IMR-90 (cell line): ENCODE measurements at regions not wholly inside any gene's neighbourhood (a gene's known extent, or its start where the extent isn't known, plus 50 kb on each side); places are given as distances from the start of the nearest gene placed in this dataset.

Source experiments
- ATAC-seq: fragments of 200-7000 bp; cut with Tn5 transposase; 2 replicates; pipeline ENCODE4 v1.9.1; 2020; ENCODE audit warnings: low read depth, mild to moderate bottlenecking, moderate library complexity
- BruUV-seq: library from RNA; stranded (reverse); fragments of 400-500 nt; replicated peaks from 2 replicates; lab custom pipeline; 2021; lab: Mats Ljungman, UMichigan
- CTCF ChIA-PET: fragments of 300-600 bp; formaldehyde crosslinking; extraction: SDS; loops from one replicate; lab custom pipeline; 2021; ENCODE audit warnings: antibody characterized with exemption; lab: Yijun Ruan, JAX
- POLR2A ChIA-PET: fragments of 300-600 bp; sonication (Branson Sonifier 250); formaldehyde crosslinking; loops from one replicate; lab custom pipeline; 2022; ENCODE audit warnings: antibody characterized with exemption; ENCODE audit not compliant: unreplicated experiment; lab: Charles Lee
- DNase-seq: peaks from one replicate; pipeline ENCODE4 v3.0.0; 2013
- H2AFZ ChIP-seq: replicated peaks from 2 replicates; pipeline ENCODE3; 2013; ENCODE audit warnings: low read length, mild to moderate bottlenecking; ENCODE audit not compliant: poor library complexity
- H2AK5ac ChIP-seq: 2 replicates; pipeline ENCODE4 v1.6.1; 2013; ENCODE audit warnings: low read depth, low read length, inconsistent platforms
- H2AK9ac ChIP-seq: replicated peaks from 2 replicates; pipeline ENCODE3; 2013; ENCODE audit warnings: mild to moderate bottlenecking, low read depth, low read length, moderate library complexity; ENCODE audit not compliant: poor library complexity
- H2BK120ac ChIP-seq: 2 replicates; pipeline ENCODE4 v1.6.1; 2013; ENCODE audit warnings: low read depth, low read length, inconsistent platforms
- H2BK15ac ChIP-seq: 3 replicates; pipeline ENCODE4 v1.6.1; 2013; ENCODE audit warnings: low read depth, low read length, inconsistent platforms
- H2BK20ac ChIP-seq: 2 replicates; pipeline ENCODE4 v1.6.1; 2013; ENCODE audit warnings: low read depth, mild to moderate bottlenecking, inconsistent platforms, low read length, moderate library complexity
- H2BK5ac ChIP-seq: 2 replicates; pipeline ENCODE4 v1.6.1; 2013; ENCODE audit warnings: mild to moderate bottlenecking, low read depth, low read length, inconsistent platforms; ENCODE audit not compliant: poor library complexity, severe bottlenecking
- H3K14ac ChIP-seq: replicated peaks from 2 replicates; pipeline ENCODE4 v1.6.1; 2013; ENCODE audit warnings: low read depth, low read length, inconsistent platforms
- H3K18ac ChIP-seq: 2 replicates; pipeline ENCODE4 v1.6.1; 2013; ENCODE audit warnings: low read depth, low read length, control low read depth
- H3K23ac ChIP-seq: 2 replicates; pipeline ENCODE4 v1.6.1; 2013; ENCODE audit warnings: low read depth, low read length, inconsistent platforms
- H3K27ac ChIP-seq: 2 replicates; pipeline ENCODE4 v1.5.1; 2013; ENCODE audit warnings: mild to moderate bottlenecking, control low read depth, low read length; ENCODE audit not compliant: insufficient read depth
- H3K27me3 ChIP-seq: 2 replicates; pipeline ENCODE4 v1.6.1; 2013; ENCODE audit warnings: low read length; ENCODE audit not compliant: control insufficient read depth, insufficient read depth
- H3K36me3 ChIP-seq: 2 replicates; pipeline ENCODE4 v1.6.1; 2013; ENCODE audit warnings: low read length, mixed read lengths; ENCODE audit not compliant: control insufficient read depth, insufficient read depth
- H3K4ac ChIP-seq: 2 replicates; pipeline ENCODE4 v1.6.1; 2013; ENCODE audit warnings: low read depth, low read length, inconsistent platforms
- H3K4me1 ChIP-seq: 2 replicates; pipeline ENCODE4 v1.6.1; 2013; ENCODE audit warnings: low read length, mixed read lengths; ENCODE audit not compliant: control insufficient read depth, insufficient read depth
- H3K4me2 ChIP-seq: 2 replicates; pipeline ENCODE4 v1.6.1; 2013; ENCODE audit warnings: low read depth, mild to moderate bottlenecking, control low read depth, low read length, moderate library complexity
- H3K4me3 ChIP-seq: 2 replicates; pipeline ENCODE4 v1.5.1; 2013; ENCODE audit warnings: low read depth, mild to moderate bottlenecking, control low read depth, low read length, moderate library complexity; ENCODE audit not compliant: insufficient read depth
- H3K56ac ChIP-seq: 2 replicates; pipeline ENCODE4 v1.6.1; 2013; ENCODE audit warnings: low read length, inconsistent platforms; ENCODE audit not compliant: insufficient read depth; ENCODE audit errors: extremely low read depth
- H3K79me1 ChIP-seq, 2 experiments: 2 replicates each; pipeline ENCODE4 v1.6.1; 2013; ENCODE audit warnings: low read length in 2 of 2, inconsistent platforms in 1 of 2, low read depth in 1 of 2
- H3K9ac ChIP-seq: 2 replicates; pipeline ENCODE4 v1.6.1; 2013; ENCODE audit warnings: low read depth, low read length, control low read depth
- H3K9me1 ChIP-seq: 2 replicates; pipeline ENCODE4 v1.6.1; 2013; ENCODE audit warnings: low read length, inconsistent platforms; ENCODE audit not compliant: insufficient read depth
- H3K9me3 ChIP-seq: 2 replicates; pipeline ENCODE4 v1.6.1; 2013; ENCODE audit warnings: low read length; ENCODE audit not compliant: control insufficient read depth, insufficient read depth
- H4K20me1 ChIP-seq: 2 replicates; pipeline ENCODE4 v1.6.1; 2013; ENCODE audit warnings: low read length, inconsistent platforms; ENCODE audit not compliant: insufficient read depth
- H4K5ac ChIP-seq: 2 replicates; pipeline ENCODE4 v1.6.1; 2013; ENCODE audit warnings: mild to moderate bottlenecking, low read depth, low read length, control low read depth
- H4K8ac ChIP-seq, 2 experiments: 2 replicates each; pipeline ENCODE4 v1.6.1; 2013; ENCODE audit warnings: low read depth in 2 of 2, low read length in 2 of 2, control low read depth in 1 of 2, inconsistent platforms in 1 of 2
- H4K91ac ChIP-seq: 2 replicates; pipeline ENCODE4 v1.6.1; 2013; ENCODE audit warnings: low read depth, low read length, inconsistent platforms; ENCODE audit not compliant: insufficient read depth
- BHLHE40 ChIP-seq: fragments of 150-350 bp; IDR thresholded peaks from 2 replicates; pipeline ENCODE4 v1.6.1; 2016; ENCODE audit warnings: mild to moderate bottlenecking, low read depth, low read length
- CEBPB ChIP-seq: IDR thresholded peaks from 2 replicates; pipeline ENCODE4 v1.6.1; 2012; ENCODE audit warnings: low read depth, low read length, improper control_type of control experiment
- CHD1 ChIP-seq: IDR thresholded peaks from 2 replicates; pipeline ENCODE4 v1.6.1; 2012; ENCODE audit warnings: low read depth, low read length, improper control_type of control experiment
- CTCF ChIP-seq: conservative IDR thresholded peaks from 2 replicates; pipeline ENCODE4 v1.5.1; 2012; ENCODE audit warnings: mild to moderate bottlenecking, low read depth, low read length, improper control_type of control experiment
- ELK1 ChIP-seq: fragments of 150-350 bp; IDR thresholded peaks from 2 replicates; pipeline ENCODE4 v1.6.1; 2016; ENCODE audit warnings: low read depth, mild to moderate bottlenecking, low read length, moderate library complexity, borderline replicate concordance
- FOS ChIP-seq: fragments of 150-350 bp; IDR thresholded peaks from 2 replicates; pipeline ENCODE4 v1.6.1; 2016; ENCODE audit warnings: low read depth, low read length
- MAFK ChIP-seq: IDR thresholded peaks from 2 replicates; pipeline ENCODE4 v1.6.1; 2012; ENCODE audit warnings: low read depth, low read length, improper control_type of control experiment
- MAZ ChIP-seq: IDR thresholded peaks from 2 replicates; pipeline ENCODE4 v1.6.1; 2012; ENCODE audit warnings: low read depth, mild to moderate bottlenecking, low read length, improper control_type of control experiment, moderate library complexity, borderline replicate concordance
- MXI1 ChIP-seq: IDR thresholded peaks from 2 replicates; pipeline ENCODE4 v1.6.1; 2012; ENCODE audit warnings: low read depth, mild to moderate bottlenecking, low read length, moderate library complexity, borderline replicate concordance
- NFE2L2 ChIP-seq: fragments of 150-350 bp; IDR thresholded peaks from 2 replicates; pipeline ENCODE4 v1.6.1; 2016; ENCODE audit warnings: low read depth, mild to moderate bottlenecking, low read length
- POLR2A ChIP-seq: IDR thresholded peaks from 2 replicates; pipeline ENCODE4 v1.6.1; 2012; ENCODE audit warnings: mild to moderate bottlenecking, low read depth, low read length
- RAD21 ChIP-seq: IDR thresholded peaks from 2 replicates; pipeline ENCODE4 v1.6.1; 2012; ENCODE audit warnings: low read length, improper control_type of control experiment
- RCOR1 ChIP-seq: IDR thresholded peaks from 2 replicates; pipeline ENCODE4 v1.6.1; 2012; ENCODE audit warnings: mild to moderate bottlenecking, low read length, improper control_type of control experiment; ENCODE audit not compliant: insufficient replicate concordance
- RFX5 ChIP-seq: IDR thresholded peaks from 2 replicates; pipeline ENCODE4 v1.8.0; 2012; ENCODE audit warnings: low read depth, mild to moderate bottlenecking, low read length, moderate library complexity
- SMC3 ChIP-seq: fragments of 150-350 bp; IDR thresholded peaks from 2 replicates; pipeline ENCODE4 v1.6.1; 2016; ENCODE audit warnings: low read depth, mild to moderate bottlenecking, antibody characterized with exemption, low read length, moderate library complexity
- USF2 ChIP-seq: fragments of 150-350 bp; IDR thresholded peaks from 2 replicates; pipeline ENCODE4 v1.6.1; 2017; ENCODE audit warnings: mild to moderate bottlenecking, antibody characterized with exemption, low read length, low read depth
- WGBS, 2 experiments: methylation state at CpG; one replicate each; pipeline versions ENCODE4 v1.1.5 to v1.1.7; 2013; ENCODE audit warnings: missing lambda C conversion rate in 2 of 2; ENCODE audit not compliant: insufficient read length in 1 of 2; ENCODE audit errors: extremely low coverage in 2 of 2; 5-methylcytosine and 5-hydroxymethylcytosine counted together
- dilution Hi-C: fragments of 300-500 bp; cut with HindIII; formaldehyde crosslinking; loops from one replicate; pipeline ENCODE4 v1.14.3; 2018; ENCODE audit warnings: low sequenced_read_pairs; ENCODE audit not compliant: unreplicated experiment
- in situ Hi-C: fragments of 300-500 bp; cut with MboI; formaldehyde crosslinking; loops from 3 replicates; pipeline ENCODE4 v1.14.3; 2019; ENCODE audit warnings: low sequenced_read_pairs, inconsistent platforms, mixed read lengths
- intact Hi-C: fragments of 100-400 bp; cut with micrococcal nuclease; formaldehyde crosslinking; loops from 2 replicates; pipeline ENCODE4 v1.10.0; 2022

- WGBS, 2 experiments: 100% methylated on average over 1 of the region's 2 CpGs; no CpG with 5 or more reads in 1 of the 2 experiments
- ChIA-PET POLR2A (interaction anchor here (0.6 to 0.7 kb wide), 2 partner anchors 25 to 387 kb away, joined by 7 to 9 read pairs; no protein-coding TSS in a partner anchor), CTCF (interaction anchor here (0.5 kb wide), 1 partner anchor 319 kb away, joined by 3 read pairs; no protein-coding TSS in a partner anchor)
- H4K91ac ChIP-seq: no peak overlapping the region
- no peaks in the 10 kb centered on the region for H3K79me1 ChIP-seq
- no peak overlapping the region for H3K23ac ChIP-seq
- no peaks in the 10 kb centered on the region for H3K4me1 ChIP-seq
- no peak overlapping the region for H2BK120ac ChIP-seq
- H3K9me1 ChIP-seq: no peaks in the 10 kb centered on the region
- no peak overlapping the region for H3K27ac ChIP-seq
- H2AFZ ChIP-seq: no peak overlapping the region
- no peak overlapping the region for H3K18ac ChIP-seq
- H3K4ac ChIP-seq: no peak overlapping the region
- DNase-seq: no peak
- no peak overlapping the region for H3K56ac ChIP-seq
- no peak for ATAC-seq
- H3K4me3 ChIP-seq: no peak overlapping the region
- H3K4me2 ChIP-seq: no peak overlapping the region
- no peaks in the 10 kb centered on the region for H3K27me3 ChIP-seq
- BruUV-seq: no TSS peak
- H4K5ac ChIP-seq: no peak overlapping the region
- dilution Hi-C loops: no loop called here
- H4K8ac ChIP-seq: no peak overlapping the region
- TF ChIP-seq NFE2L2 (no peak), CEBPB (no peak), RAD21 (no peak), POLR2A (no peak), RCOR1 (no peak), FOS (no peak), MAFK (no peak), MXI1 (no peak), RFX5 (no peak), BHLHE40 (no peak), CTCF (no peak), SMC3 (no peak), CHD1 (no peak), ELK1 (no peak), USF2 (no peak), MAZ (no peak)
- H4K20me1 ChIP-seq: no peaks in the 10 kb centered on the region
- no peaks in the 10 kb centered on the region for H3K36me3 ChIP-seq
- H3K9me3 ChIP-seq: no peaks in the 10 kb centered on the region
- intact Hi-C loops: no loop called here
- no peak overlapping the region for H3K9ac ChIP-seq
- no peak overlapping the region for H2BK20ac ChIP-seq
- H3K14ac ChIP-seq: no peak overlapping the region
- no peak overlapping the region for H2AK9ac ChIP-seq
- no peak overlapping the region for H2BK15ac ChIP-seq
- in situ Hi-C loops: no loop called here
- no peak overlapping the region for H2BK5ac ChIP-seq
- no peak overlapping the region for H2AK5ac ChIP-seq
Measured at GRCh38 chr21:35274090-35274489, 225.0 kb upstream of the RUNX1 start.
